ENCODE measurements at regions not wholly inside any gene's neighbourhood (a gene's known extent, or its start where the extent isn't known, plus 50 kb on each side); places are given as distances from the start of the nearest gene placed in this dataset.

DNA sequence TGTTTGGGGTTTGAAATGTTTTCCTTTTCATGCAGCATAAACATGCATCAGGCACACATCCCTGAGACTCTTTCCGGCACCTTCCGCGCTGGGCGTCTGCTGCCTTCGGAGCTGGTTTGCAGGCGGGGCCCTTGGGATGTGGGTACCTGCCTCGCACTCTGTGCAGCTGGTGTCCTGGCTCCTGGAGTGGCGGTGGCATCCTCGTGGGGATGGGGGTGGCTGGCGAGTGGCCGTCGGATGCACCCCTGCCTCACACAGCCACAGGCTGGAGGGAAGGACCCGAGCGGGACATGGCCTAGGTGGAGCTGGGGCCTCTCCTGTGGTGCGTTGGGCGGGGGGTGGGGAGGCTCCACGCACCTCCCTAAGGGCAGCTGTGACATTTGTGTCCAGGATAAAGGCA is 68.5 kb upstream of the ADGRA1 start:
- Mint-ChIP-seq H3K9me3 (no peaks in the 10 kb centered on the region), H3K27me3 (ENCODE audit: low read depth, poor library complexity) (peaks cover 10% of the 10 kb centered on the region), H3K4me1 (peaks cover 28% of the 10 kb centered on the region), H3K4me3 (no peak overlapping the region), H3K27ac (no peak overlapping the region), H3K36me3 (ENCODE audit: low read depth) (no peaks in the 10 kb centered on the region)
- TF ChIP-seq, protein P1, sequence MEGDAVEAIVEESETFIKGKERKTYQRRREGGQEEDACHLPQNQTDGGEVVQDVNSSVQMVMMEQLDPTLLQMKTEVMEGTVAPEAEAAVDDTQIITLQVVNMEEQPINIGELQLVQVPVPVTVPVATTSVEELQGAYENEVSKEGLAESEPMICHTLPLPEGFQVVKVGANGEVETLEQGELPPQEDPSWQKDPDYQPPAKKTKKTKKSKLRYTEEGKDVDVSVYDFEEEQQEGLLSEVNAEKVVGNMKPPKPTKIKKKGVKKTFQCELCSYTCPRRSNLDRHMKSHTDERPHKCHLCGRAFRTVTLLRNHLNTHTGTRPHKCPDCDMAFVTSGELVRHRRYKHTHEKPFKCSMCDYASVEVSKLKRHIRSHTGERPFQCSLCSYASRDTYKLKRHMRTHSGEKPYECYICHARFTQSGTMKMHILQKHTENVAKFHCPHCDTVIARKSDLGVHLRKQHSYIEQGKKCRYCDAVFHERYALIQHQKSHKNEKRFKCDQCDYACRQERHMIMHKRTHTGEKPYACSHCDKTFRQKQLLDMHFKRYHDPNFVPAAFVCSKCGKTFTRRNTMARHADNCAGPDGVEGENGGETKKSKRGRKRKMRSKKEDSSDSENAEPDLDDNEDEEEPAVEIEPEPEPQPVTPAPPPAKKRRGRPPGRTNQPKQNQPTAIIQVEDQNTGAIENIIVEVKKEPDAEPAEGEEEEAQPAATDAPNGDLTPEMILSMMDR (IDR thresholded peaks at IDR 0.05): no peak
- DNase-seq: no peak

DNA sequence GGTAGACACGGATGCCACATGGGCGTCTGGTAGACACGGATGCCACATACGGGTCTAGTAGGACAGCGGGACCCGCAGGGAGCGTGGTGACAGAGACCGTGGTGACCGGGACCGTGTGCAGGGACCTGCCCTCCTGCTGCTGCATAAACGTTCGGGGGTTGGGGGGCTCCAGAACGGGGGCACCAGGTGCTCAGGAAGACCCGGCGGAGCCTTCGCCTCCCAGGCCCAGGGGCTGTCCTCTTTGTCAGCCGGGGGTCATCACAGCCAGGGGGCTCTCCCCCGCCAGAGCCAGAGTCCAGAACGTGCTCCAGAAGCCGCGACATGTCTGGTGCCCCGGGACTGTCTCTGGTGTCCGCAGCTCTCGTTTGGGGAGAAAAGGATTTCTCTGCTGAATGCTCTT is 69.2 kb upstream of the ADGRA1 start:
- Mint-ChIP-seq H3K36me3 (ENCODE audit: low read depth) (no peaks in the 10 kb centered on the region), H3K4me3 (no peak overlapping the region), H3K9me3 (no peaks in the 10 kb centered on the region), H3K27ac (no peak overlapping the region), H3K27me3 (ENCODE audit: low read depth, poor library complexity) (peaks cover 10% of the 10 kb centered on the region), H3K4me1 (peaks cover 26% of the 10 kb centered on the region)
- no peak for DNase-seq
- TF ChIP-seq, protein P1 (IDR thresholded peaks at IDR 0.05): no peak

GRCh38 chr10:133017203-133017601 is 70.5 kb upstream of the ADGRA1 start:
- Mint-ChIP-seq H3K4me3 (no peak overlapping the region), H3K36me3 (ENCODE audit: low read depth) (no peaks in the 10 kb centered on the region), H3K9me3 (no peaks in the 10 kb centered on the region), H3K27ac (no peak overlapping the region), H3K27me3 (ENCODE audit: low read depth, poor library complexity) (peaks cover 6% of the 10 kb centered on the region), H3K4me1 (peaks cover 15% of the 10 kb centered on the region)
- TF ChIP-seq, protein P1 (IDR thresholded peaks at IDR 0.05): no peak
- no peak for DNase-seq

DNA sequence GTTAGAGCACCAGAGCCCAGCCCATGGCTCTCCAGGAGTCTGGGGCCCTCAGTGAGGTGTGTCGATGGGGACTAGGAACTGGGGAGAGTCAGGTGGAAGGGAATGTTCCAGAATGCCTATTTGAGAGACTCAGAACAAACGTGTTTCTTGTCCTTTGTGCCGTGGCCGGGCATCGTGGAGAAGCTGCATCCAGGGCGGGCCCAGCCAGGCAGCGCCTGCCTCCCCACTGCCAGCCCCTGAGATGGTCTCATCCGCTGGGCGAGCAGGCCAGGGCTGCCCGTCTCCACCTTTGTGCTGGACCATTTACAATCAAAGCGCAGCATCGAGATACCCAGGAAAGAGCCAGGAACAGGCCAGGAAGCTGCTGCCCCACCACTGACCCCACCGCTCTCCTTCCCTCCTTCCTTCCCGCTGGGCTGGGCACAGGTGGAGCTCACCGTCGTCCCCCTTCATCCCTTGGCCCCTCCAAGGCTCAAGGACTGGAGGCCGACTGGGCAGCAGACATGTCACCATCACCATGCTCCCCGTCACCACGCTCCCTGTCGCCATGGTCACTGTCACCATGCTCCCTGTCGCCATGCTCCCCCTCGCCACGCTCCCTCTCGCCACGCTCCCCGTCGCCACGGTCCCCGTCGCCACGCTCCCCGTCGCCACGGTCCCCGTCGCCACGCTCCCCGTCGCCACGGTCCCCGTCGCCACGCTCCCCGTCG is 71.1 kb upstream of the ADGRA1 start:
- Mint-ChIP-seq H3K27me3 (ENCODE audit: low read depth, poor library complexity) (peaks cover 3% of the 10 kb centered on the region), H3K9me3 (no peaks in the 10 kb centered on the region), H3K4me1 (peaks cover 13% of the 10 kb centered on the region), H3K27ac (no peak overlapping the region), H3K4me3 (no peak overlapping the region), H3K36me3 (ENCODE audit: low read depth) (no peaks in the 10 kb centered on the region)
- no peak for DNase-seq
- TF ChIP-seq, protein P1 (IDR thresholded peaks at IDR 0.05): no peak

DNA sequence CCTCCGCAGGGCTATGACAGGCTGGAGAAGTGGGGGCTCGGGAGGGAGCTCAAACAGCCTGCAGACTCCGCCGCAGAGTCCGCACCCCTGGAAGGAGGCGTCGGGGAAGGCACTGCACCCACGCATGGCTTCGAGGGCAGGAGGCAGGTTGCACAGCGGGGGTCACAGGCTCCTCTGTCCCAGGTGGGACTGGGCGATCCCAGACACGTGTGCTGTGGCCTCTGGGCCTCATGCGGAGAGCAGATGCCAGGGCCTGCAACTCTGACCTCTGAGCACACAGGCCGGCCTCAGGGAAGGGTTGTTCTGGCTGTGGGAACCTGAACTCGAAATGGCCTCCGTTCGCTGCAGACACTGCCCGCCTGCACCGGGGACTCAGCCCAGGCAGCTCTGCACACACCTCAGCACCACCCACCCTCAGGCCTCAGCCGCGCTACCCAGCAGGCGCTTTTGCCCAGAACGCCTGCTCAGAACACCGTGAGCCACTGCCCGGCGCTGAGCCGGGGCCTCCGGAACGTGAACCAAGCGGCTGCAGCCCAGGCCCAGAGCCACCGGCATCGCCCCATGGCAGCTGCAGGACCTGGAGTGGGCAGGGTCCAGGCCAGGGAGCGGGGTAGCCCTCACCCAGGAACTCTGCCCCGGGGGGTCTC is 71.8 kb upstream of the ADGRA1 start:
- no peaks in the 10 kb centered on the region for H3K9me3 Mint-ChIP-seq
- H3K27ac Mint-ChIP-seq: no peak overlapping the region
- TF ChIP-seq, protein P1 (IDR thresholded peaks at IDR 0.05): no peak
- no peak for DNase-seq
- H3K36me3 Mint-ChIP-seq (ENCODE audit: low read depth): no peaks in the 10 kb centered on the region
- H3K4me3 Mint-ChIP-seq: no peak overlapping the region
- peaks cover 9% of the 10 kb centered on the region for H3K4me1 Mint-ChIP-seq
- no peaks in the 10 kb centered on the region for H3K27me3 Mint-ChIP-seq (ENCODE audit: low read depth, poor library complexity)

DNA sequence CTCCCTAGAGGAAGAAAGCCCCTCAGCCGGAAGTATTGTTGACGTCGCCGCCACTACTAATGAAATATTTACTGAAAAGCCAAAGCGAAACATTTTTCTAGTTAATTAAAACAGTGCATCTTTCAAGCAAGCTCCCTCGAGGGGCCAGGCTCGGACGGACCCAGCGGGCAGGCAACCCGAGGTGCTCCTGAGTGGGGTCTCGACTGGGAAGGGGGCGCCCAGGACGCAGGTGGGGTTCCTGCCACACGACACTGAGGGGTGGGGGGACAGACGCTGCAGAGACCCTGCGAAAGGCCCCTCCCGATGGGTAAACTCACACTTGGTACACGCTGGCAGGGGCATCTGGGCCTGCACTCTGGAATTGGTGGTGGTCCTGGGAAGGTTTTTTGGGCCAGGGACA is 72.4 kb upstream of the ADGRA1 start:
- Mint-ChIP-seq H3K27ac (peak overlapping the region; percentile 77), H3K9me3 (no peaks in the 10 kb centered on the region), H3K4me3 (no peak overlapping the region), H3K4me1 (peaks cover 9% of the 10 kb centered on the region), H3K36me3 (ENCODE audit: low read depth) (no peaks in the 10 kb centered on the region), H3K27me3 (ENCODE audit: low read depth, poor library complexity) (no peaks in the 10 kb centered on the region)
- TF ChIP-seq, protein P1 (IDR thresholded peaks at IDR 0.05): no peak
- no peak for DNase-seq
